GM19240 (cell line): ENCODE measurements at regions not wholly inside any gene's neighbourhood (a gene's known extent, or its start where the extent isn't known, plus 50 kb on each side); places are given as distances from the start of the nearest gene placed in this dataset.

Source experiments
- DNase-seq: peaks from one replicate; pipeline ENCODE4 v3.0.0; 2011; ENCODE audit warnings: low spot score; ENCODE audit not compliant: insufficient read length

GRCh38 chr3:148214705-148215104, 483.0 kb upstream of the AGTR1 start:
- DNase-seq: no peak

GRCh38 chr3:148217317-148217716, 480.4 kb upstream of the AGTR1 start:
- no peak for DNase-seq

- no peak for DNase-seq
Measured at GRCh38 chr3:148218222-148218621, 479.5 kb upstream of the AGTR1 start.

- no peak for DNase-seq
Measured at GRCh38 chr3:148219999-148220398, 477.7 kb upstream of the AGTR1 start.

- DNase-seq: no peak
Measured at GRCh38 chr3:148221303-148221702, 476.4 kb upstream of the AGTR1 start.

- DNase-seq: no peak
Measured at GRCh38 chr3:148223266-148223665, 474.4 kb upstream of the AGTR1 start.

GRCh38 chr3:148226246-148226645, 471.5 kb upstream of the AGTR1 start:
- no peak for DNase-seq

- no peak for DNase-seq
Measured at GRCh38 chr3:148227534-148227933, 470.2 kb upstream of the AGTR1 start.

- no peak for DNase-seq
Measured at GRCh38 chr3:148229107-148229506, 468.6 kb upstream of the AGTR1 start.

GRCh38 chr3:148230473-148230872, 467.2 kb upstream of the AGTR1 start:
- DNase-seq: no peak

- DNase-seq: no peak
Measured at GRCh38 chr3:148232389-148232788, 465.3 kb upstream of the AGTR1 start.

- DNase-seq: no peak
Measured at GRCh38 chr3:148233403-148233802, 464.3 kb upstream of the AGTR1 start.

- DNase-seq: no peak
Measured at GRCh38 chr3:148234536-148234935, 463.2 kb upstream of the AGTR1 start.

- no peak for DNase-seq
Measured at GRCh38 chr3:148235566-148235965, 462.1 kb upstream of the AGTR1 start.

GRCh38 chr3:148238421-148238821, 459.3 kb upstream of the AGTR1 start:
- no peak for DNase-seq

- DNase-seq: no peak
Measured at GRCh38 chr3:148240351-148240750, 457.4 kb upstream of the AGTR1 start.

GRCh38 chr3:148243609-148244008, 454.1 kb upstream of the AGTR1 start:
- DNase-seq: no peak

GRCh38 chr3:148246291-148246923, 451.3 kb upstream of the AGTR1 start:
- no peak for DNase-seq

GRCh38 chr3:148253713-148254112, 444.0 kb upstream of the AGTR1 start:
- no peak for DNase-seq

- DNase-seq: no peak
Measured at GRCh38 chr3:148254402-148254801, 443.3 kb upstream of the AGTR1 start.

- no peak for DNase-seq
Measured at GRCh38 chr3:148255981-148256969, 441.4 kb upstream of the AGTR1 start.

- DNase-seq: no peak
Measured at GRCh38 chr3:148262980-148263379, 434.7 kb upstream of the AGTR1 start.

- DNase-seq: no peak
Measured at GRCh38 chr3:148265841-148266240, 431.9 kb upstream of the AGTR1 start.
